HepG2 (cell line): ENCODE measurements at regions not wholly inside any gene's neighbourhood (a gene's known extent, or its start where the extent isn't known, plus 50 kb on each side); places are given as distances from the start of the nearest gene placed in this dataset.

ENCODE experiments used
- ATAC-seq: fragments of 200-7000 bp; cut with Tn5 transposase; 3 replicates; pipeline ENCODE4 v1.9.1; 2020; ENCODE audit warnings: mild to moderate bottlenecking, moderate library complexity
- BruUV-seq: library from RNA; stranded (reverse); fragments of 400-500 nt; replicated peaks from 2 replicates; lab custom pipeline; 2021; lab: Mats Ljungman, UMichigan
- CTCF ChIA-PET: fragments of 300-600 bp; formaldehyde crosslinking; extraction: SDS; loops from one replicate; lab custom pipeline; 2021; ENCODE audit warnings: low total read pairs, inconsistent platforms, low intra/inter-chr PET ratio; lab: Yijun Ruan, JAX
- POLR2A ChIA-PET: fragments of 350-600 bp; sonication (Branson Sonifier 250); formaldehyde crosslinking; loops from one replicate; lab custom pipeline; 2020; ENCODE audit warnings: antibody characterized with exemption, inconsistent platforms; lab: Yijun Ruan, JAX
- DNase-seq: peaks from one replicate; pipeline ENCODE4 v3.0.0-alpha.2; 2015; ENCODE audit warnings: low spot score
- FAIRE-seq: peaks from 3 replicates; lab custom pipeline; 2011; peaks lifted over from hg19 to GRCh38; lab: Jason Lieb, UNC
- H2AFZ ChIP-seq: one replicate; pipeline ENCODE4 v1.6.1; 2011; ENCODE audit warnings: low read length, inconsistent platforms
- H3K27ac ChIP-seq: fragments of 300-600 bp; 3 replicates; pipeline ENCODE4 v1.8.0; 2011; ENCODE audit warnings: mixed run types, mild to moderate bottlenecking, mixed read lengths, low read length, inconsistent platforms; ENCODE audit not compliant: insufficient read depth; ENCODE audit errors: extremely low read length
- H3K27me3 ChIP-seq, 2 experiments: fragments of 200-600 bp in 1 of 2; 2 replicates in 1 of 2; 3 replicates in 1 of 2; pipeline versions ENCODE4 v1.6.0 to v1.8.0; 2011; ENCODE audit warnings: low read length in 2 of 2, mild to moderate bottlenecking in 2 of 2, moderate library complexity in 2 of 2, inconsistent platforms in 1 of 2; ENCODE audit not compliant: insufficient read depth in 2 of 2, control insufficient read depth in 1 of 2
- H3K36me3 ChIP-seq, 2 experiments: fragments of 200-600 bp in 1 of 2; replicated peaks in 1 of 2; 2 replicates in 1 of 2; 3 replicates in 1 of 2; pipeline versions ENCODE4 v1.5.1 to v1.8.0; 2011; ENCODE audit warnings: low read length in 2 of 2, inconsistent platforms in 1 of 2; ENCODE audit not compliant: insufficient read depth in 2 of 2, control insufficient read depth in 1 of 2
- H3K4me1 ChIP-seq: 2 replicates; pipeline ENCODE4 v1.5.1; 2012; ENCODE audit warnings: low read length, inconsistent platforms; ENCODE audit not compliant: insufficient read depth
- H3K4me2 ChIP-seq: 2 replicates; pipeline ENCODE4 v1.6.0; 2011; ENCODE audit warnings: low read depth, low read length, inconsistent platforms
- H3K4me3 ChIP-seq, 3 experiments: fragments of 200-600 bp in 1 of 3; sonication (generic), shearing (Covaris generic) in 1 of 3; replicated peaks in 1 of 3; 2 replicates each; pipeline ENCODE4 v1.5.1; 2011 to 2016; ENCODE audit warnings: low read length in 3 of 3, inconsistent platforms in 2 of 3, low read depth in 2 of 3, mild to moderate bottlenecking in 2 of 3, control low read depth in 1 of 3, mixed read lengths in 1 of 3; ENCODE audit not compliant: insufficient read depth in 1 of 3
- H3K79me2 ChIP-seq: one replicate; pipeline ENCODE4 v1.6.1; 2011; ENCODE audit warnings: low read length, inconsistent platforms; ENCODE audit not compliant: insufficient read depth
- H3K9ac ChIP-seq: 2 replicates; pipeline ENCODE4 v1.6.0; 2011; ENCODE audit warnings: mild to moderate bottlenecking, low read depth, low read length, inconsistent platforms; ENCODE audit not compliant: insufficient read depth
- H3K9me3 ChIP-seq: 2 replicates; pipeline ENCODE4 v1.5.1; 2012; ENCODE audit warnings: mild to moderate bottlenecking, low read length
- H4K20me1 ChIP-seq: 2 replicates; pipeline ENCODE4 v1.6.0; 2011; ENCODE audit warnings: inconsistent platforms, mild to moderate bottlenecking, low read length, moderate library complexity; ENCODE audit not compliant: insufficient read depth
- ARID2 ChIP-seq: sonication (generic); formaldehyde crosslinking; IDR thresholded peaks from 2 replicates; pipeline ENCODE4 v1.8.1; 2022; ENCODE audit warnings: mild to moderate bottlenecking, missing genetic modification reagents, borderline replicate concordance
- ATRX ChIP-seq: sonication (generic); formaldehyde crosslinking; IDR thresholded peaks from 2 replicates; pipeline ENCODE4 v1.4.0; 2020; ENCODE audit warnings: missing genetic modification reagents, borderline replicate concordance
- GTF2F1 ChIP-seq: fragments of 150-350 bp; IDR thresholded peaks from 2 replicates; pipeline ENCODE4 v1.6.1; 2014; ENCODE audit warnings: low read length
- HMG20A ChIP-seq: IDR thresholded peaks from 2 replicates; pipeline ENCODE4 v1.6.1; 2016; ENCODE audit warnings: borderline replicate concordance
- TFDP2 ChIP-seq: sonication (generic); formaldehyde crosslinking; IDR thresholded peaks from 2 replicates; pipeline ENCODE4 v1.4.0; 2020; ENCODE audit warnings: missing genetic modification reagents
- U2AF1 ChIP-seq: fragments of 200-400 bp; formaldehyde crosslinking; optimal IDR thresholded peaks from 2 replicates; pipeline ENCODE3; 2017; ENCODE audit warnings: mild to moderate bottlenecking, low read depth, low read length
- ZNF557 ChIP-seq: sonication (generic); formaldehyde crosslinking; IDR thresholded peaks from 2 replicates; pipeline ENCODE4 v1.4.0; 2020; ENCODE audit warnings: missing genetic modification reagents
- ZNF674 ChIP-seq: sonication (generic); formaldehyde crosslinking; IDR thresholded peaks from 2 replicates; pipeline ENCODE4 v1.5.0; 2020; ENCODE audit warnings: low read depth, mild to moderate bottlenecking, missing genetic modification reagents
- WGBS: methylation state at CpG from one replicate; pipeline ENCODE4 v1.1.6; 2017; ENCODE audit warnings: low lambda C conversion rate; 5-methylcytosine and 5-hydroxymethylcytosine counted together
- in situ Hi-C: cut with HindIII; loops from 2 replicates; pipeline ENCODE4 v1.10.0; 2017; ENCODE audit warnings: low pct_unique_long_range_greater_than_20kb; ENCODE audit not compliant: extremely low pct_ligation_motif_present
- intact Hi-C: fragments of 100-400 bp; cut with micrococcal nuclease; formaldehyde crosslinking; loops from one replicate; pipeline ENCODE4 v1.10.0; 2022; ENCODE audit not compliant: unreplicated experiment

GRCh38 chr7:46168231-46168630, 247.2 kb upstream of the IGFBP3 start (continued):
- no peak for TF ChIP-seq ZNF557 (CRISPR knock-in tag)
- TF ChIP-seq HMG20A (CRISPR knock-in tag), result no peak

- no peak for FAIRE-seq
- no TSS peak for BruUV-seq
- DNase-seq, result no peak
- TF ChIP-seq ARID2 (CRISPR knock-in tag) (no peak), GTF2F1 (no peak), ATRX (no peak)
- WGBS, result 5% methylated on average over 1 of the region's 1 CpG
- Histone ChIP-seq H3K79me2 (no peaks in the 10 kb centered on the region), H3K27me3 (no peaks in the 10 kb centered on the region), H3K4me3 (no peak overlapping the region), H4K20me1 (no peaks in the 10 kb centered on the region), H3K27ac (no peak overlapping the region), H3K4me2 (no peak overlapping the region), H3K9ac (no peak overlapping the region), H3K9me3 (no peaks in the 10 kb centered on the region), H2AFZ (no peak overlapping the region), H3K4me1 (no peaks in the 10 kb centered on the region), H3K36me3 (no peaks in the 10 kb centered on the region)
- ATAC-seq, result no peak
- intact Hi-C loops, result no loop called here
- ChIA-PET POLR2A (no interaction called here), CTCF (no interaction called here)
- in situ Hi-C loops, result no loop called here
Measured at GRCh38 chr7:46165276-46165675, 244.2 kb upstream of the IGFBP3 start.

DNA sequence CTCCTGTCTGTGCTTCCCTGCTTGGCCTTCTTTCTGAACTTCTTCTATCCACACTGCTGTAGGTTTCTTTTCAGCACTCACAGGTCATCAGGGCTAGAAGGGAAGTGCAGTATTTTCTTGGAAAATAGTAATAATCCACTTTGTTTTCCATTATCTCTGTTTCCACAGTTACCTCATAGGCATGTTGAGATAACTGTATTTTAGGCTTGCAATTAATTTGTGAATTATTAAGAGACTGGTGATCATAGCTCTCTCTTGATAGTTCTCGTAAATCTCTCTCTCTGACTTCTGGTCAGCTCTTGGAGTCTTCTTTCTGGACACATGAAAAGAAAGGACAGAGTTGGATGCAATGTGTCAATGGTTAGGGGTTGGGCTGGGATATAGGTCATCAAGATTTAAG, 243.6 kb upstream of the IGFBP3 start:
- WGBS, result 0% methylated on average over 1 of the region's 1 CpG
- Histone ChIP-seq H3K27ac (no peak overlapping the region), H3K79me2 (no peaks in the 10 kb centered on the region), H3K4me3 (no peak overlapping the region), H3K27me3 (no peaks in the 10 kb centered on the region), H3K9me3 (no peaks in the 10 kb centered on the region), H2AFZ (no peak overlapping the region), H3K9ac (no peak overlapping the region), H4K20me1 (no peaks in the 10 kb centered on the region), H3K4me1 (no peaks in the 10 kb centered on the region), H3K36me3 (no peaks in the 10 kb centered on the region), H3K4me2 (no peak overlapping the region)
- in situ Hi-C loops (no loop called here), intact Hi-C loops (no loop called here)
- FAIRE-seq (no peak), DNase-seq (no peak), ATAC-seq (no peak)
- ChIA-PET POLR2A (no interaction called here), CTCF (no interaction called here)
- BruUV-seq, result no TSS peak
- TF ChIP-seq U2AF1 (no peak), TFDP2 (CRISPR knock-in tag) (no peak), ZNF674 (no peak)
